Activated CD8-positive, alpha-beta memory T cell treated with anti-CD3 and anti-CD28 coated beads for 1 hour (primary cell): ENCODE measurements at regions not wholly inside any gene's neighbourhood (a gene's known extent, or its start where the extent isn't known, plus 50 kb on each side); places are given as distances from the start of the nearest gene placed in this dataset.

Source experiments
- DNase-seq, 2 donors: peaks; one replicate each; pipeline ENCODE4 v3.0.0-alpha.2; 2020; ENCODE audit warnings: low read depth in 1 of 2; ENCODE audit errors: extremely low read depth in 1 of 2

DNA sequence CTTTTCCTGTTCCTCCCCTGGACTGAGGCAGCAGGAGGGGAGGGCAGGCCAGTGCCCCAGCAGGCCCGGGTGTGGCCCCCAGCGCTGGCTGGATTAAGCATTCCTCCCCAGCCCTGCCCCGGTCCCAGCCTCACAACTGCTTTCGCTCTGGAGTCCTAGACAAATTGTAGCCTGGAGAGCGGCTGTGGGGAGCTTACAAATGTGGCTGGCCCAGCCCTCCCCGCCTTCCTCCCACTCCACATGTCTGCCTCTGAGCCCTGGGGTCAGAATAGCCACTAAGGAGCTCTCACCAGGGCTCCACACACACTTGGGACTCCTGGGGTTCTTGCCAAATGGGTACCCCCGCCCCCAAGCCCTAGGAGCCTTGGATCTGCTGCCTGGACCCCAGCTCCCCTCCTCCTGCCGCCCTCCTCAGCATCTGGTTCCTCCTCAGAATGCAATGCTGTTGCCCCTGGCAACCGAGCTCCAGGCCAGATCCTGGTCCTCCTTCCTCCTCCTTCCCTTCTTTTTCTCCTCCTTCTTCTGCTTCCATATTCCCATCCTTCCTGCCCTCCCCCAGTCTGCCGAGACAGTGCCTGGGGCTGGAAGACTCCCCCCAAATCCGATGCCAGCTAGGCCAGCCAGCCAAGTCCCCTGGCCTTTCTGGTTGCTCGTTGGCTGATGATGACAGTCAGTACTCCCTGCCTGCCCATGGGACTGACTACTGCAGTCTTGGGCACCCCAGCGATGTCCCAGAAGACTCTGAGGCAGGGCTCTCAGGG lies 91.1 kb downstream of the LINGO1 start:
- DNase-seq: no peak

DNA sequence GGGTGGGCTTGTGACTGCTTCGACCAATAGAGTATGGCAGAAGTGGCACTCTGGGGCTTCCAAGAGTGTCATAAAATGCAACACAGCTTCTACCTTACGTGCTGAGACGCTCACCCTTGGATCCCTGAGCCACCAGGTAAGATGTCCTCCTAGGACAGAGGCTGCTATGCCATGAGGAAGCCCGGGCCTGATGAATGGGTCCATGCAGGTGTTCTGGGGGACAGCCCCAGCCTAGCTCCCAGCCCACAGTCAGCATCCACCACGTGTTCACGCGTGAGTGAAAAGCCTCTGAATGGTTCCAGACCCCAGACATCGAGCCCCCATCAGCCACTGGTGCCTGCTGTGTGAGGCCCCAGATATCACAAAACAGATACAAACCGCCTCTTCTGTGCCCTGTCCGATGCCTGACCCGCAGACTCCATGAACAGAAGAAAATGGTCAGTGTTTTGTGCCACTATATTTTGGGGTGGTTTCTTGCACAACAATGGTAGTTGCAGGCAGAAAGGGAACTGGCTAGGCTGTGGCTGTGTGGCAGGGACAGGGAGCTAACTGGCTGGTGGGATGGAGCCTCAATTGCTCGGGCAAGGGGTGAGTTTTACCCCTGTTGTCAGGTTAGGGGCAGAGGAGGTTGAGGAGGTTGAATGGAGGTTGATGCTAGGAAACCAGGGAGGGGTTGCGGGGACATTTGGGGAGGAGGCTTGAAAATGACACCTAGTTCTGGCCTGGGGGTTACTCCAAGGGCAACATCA lies 92.2 kb downstream of the LINGO1 start:
- no peak for DNase-seq

DNA sequence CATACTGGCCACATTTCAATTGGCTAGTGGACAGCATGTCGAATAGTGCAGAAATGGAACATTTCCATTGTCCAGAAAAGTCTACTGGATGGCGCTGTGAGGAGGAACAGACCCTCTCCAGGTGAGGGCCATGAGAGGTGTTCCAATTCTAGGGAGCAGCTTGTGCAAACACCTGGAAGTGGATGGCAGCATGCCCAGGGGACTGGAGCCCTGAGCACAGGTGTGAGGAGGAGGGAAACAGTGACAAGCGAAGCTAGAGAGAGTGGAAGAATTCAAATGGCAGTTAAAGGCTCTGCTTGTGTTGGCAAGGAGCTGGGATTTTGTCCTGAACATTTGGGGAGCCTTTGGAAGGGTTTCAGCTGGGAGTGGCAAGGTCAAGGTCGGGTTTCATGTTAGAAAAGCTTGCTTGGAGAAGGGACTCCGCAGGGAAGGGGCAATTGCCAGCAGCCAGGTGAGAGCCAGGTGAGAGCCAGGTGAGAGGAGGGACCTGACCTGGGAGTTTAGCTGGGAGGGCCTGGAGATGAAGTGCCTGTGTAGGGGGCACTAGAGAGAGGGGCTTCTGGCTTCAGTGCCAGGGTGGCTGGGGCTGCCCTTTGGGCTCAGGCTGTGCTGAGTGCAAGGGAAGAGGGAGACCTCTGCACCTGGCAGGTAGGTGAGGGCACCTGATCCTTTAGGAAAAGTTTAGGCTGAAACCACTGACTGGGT lies 93.8 kb downstream of the LINGO1 start:
- no peak for DNase-seq

DNA sequence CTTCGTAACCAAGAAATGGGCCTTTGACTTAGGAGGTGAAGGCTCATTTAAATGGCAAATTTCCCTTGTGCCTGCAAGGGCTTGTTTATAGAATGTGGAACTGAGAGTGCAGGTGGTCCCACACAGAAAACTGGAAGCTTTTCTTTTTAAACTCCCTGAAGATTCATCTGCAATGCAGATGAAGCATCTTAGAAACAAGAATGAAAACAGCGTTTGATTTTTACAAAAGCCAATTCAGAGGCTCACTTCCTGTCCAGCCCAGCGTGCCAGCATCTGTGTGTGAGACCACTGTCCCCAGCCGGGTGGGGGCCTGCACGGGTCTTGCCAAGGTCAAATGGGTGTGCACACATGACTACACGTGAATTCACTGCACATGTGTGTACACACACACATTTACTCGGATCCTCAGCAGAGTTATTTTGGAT lies 94.7 kb downstream of the LINGO1 start:
- DNase-seq: no peak

DNA sequence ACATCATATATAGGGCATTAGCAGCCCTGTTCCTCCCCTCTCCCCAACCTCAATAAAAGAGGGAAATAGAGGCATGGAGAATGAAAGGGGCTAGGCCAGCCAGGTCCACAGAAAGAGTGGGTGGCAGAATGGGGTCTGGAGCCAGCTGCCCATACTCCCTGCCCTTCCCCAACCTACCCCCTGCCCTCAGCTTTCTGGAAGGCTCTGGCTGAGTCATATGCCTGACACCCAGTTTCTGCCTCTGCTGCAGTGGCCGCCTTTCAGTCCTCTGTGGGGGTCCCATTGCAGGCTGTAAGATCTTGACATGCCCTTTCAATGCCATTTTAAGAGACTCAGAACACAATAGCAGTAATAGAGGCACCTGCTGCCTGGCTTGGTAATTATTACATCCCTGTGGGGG lies 95.7 kb downstream of the LINGO1 start:
- DNase-seq: no peak

DNA sequence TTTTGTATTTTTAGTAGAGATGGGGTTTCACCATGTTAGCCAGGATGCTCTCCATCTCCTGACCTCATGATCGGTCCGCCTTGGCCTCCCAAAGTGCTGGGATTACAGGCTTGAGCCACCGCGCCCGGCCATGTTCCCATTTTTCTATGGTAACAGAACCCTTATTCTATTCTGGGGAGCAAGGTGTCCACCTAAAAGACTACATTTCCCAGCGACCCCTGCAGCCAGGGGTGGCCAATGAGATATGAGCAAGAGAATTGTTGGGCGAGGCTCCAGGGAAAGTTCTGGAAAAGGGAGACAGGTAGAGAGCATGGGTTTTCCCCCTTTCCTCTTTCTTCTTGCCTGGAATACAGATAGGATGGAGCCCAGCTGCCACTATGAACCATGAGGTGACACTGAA lies 96.9 kb downstream of the LINGO1 start:
- no peak for DNase-seq
